ENCODE measurements at regions not wholly inside any gene's neighbourhood (a gene's known extent, or its start where the extent isn't known, plus 50 kb on each side); places are given as distances from the start of the nearest gene placed in this dataset.

GRCh38 chr12:23028158-23028802 lies 403.3 kb downstream of the ETNK1 start:
- TF ChIP-seq CTCF (IDR thresholded peaks at IDR 0.05), result no peak
- no peak for TF ChIP-seq POLR2A (IDR thresholded peaks at IDR 0.05)
